Activated T-helper 2 cell treated with anti-CD3 and anti-CD28 coated beads, Interferon-gamma antibody, Interleukin-2, Interleukin-4, amounts not matched to agents 10 μg/mL and 5 μg/mL and 100 μg/mL, durations not matched to agents 14 hours and 24 hours and 36 hours (primary cell): ENCODE measurements at regions not wholly inside any gene's neighbourhood (a gene's known extent, or its start where the extent isn't known, plus 50 kb on each side); places are given as distances from the start of the nearest gene placed in this dataset.

ENCODE experiments used
- DNase-seq: peaks from one replicate; pipeline ENCODE4 v3.0.0; 2021; ENCODE audit warnings: low spot score
- H3K27ac Mint-ChIP-seq: one replicate; pipeline ENCODE4 v1.8.0; 2021; ENCODE audit warnings: mixed read lengths
- H3K27me3 Mint-ChIP-seq: one replicate; pipeline ENCODE4 v1.8.0; 2021; ENCODE audit warnings: low read depth, mixed read lengths
- H3K36me3 Mint-ChIP-seq: one replicate; pipeline ENCODE4 v1.8.0; 2021; ENCODE audit warnings: low read depth, mixed read lengths
- H3K4me1 Mint-ChIP-seq: one replicate; pipeline ENCODE4 v1.8.0; 2021; ENCODE audit warnings: low read depth, mixed read lengths
- H3K4me3 Mint-ChIP-seq: one replicate; pipeline ENCODE4 v1.8.0; 2021; ENCODE audit warnings: low read depth, mild to moderate bottlenecking, moderate library complexity, mixed read lengths
- H3K9me3 Mint-ChIP-seq: one replicate; pipeline ENCODE4 v1.8.0; 2021; ENCODE audit warnings: mixed read lengths
- intact Hi-C: fragments of 100-400 bp; cut with micrococcal nuclease; formaldehyde crosslinking; loops from one replicate; pipeline ENCODE4 v1.15.1; 2023

DNA sequence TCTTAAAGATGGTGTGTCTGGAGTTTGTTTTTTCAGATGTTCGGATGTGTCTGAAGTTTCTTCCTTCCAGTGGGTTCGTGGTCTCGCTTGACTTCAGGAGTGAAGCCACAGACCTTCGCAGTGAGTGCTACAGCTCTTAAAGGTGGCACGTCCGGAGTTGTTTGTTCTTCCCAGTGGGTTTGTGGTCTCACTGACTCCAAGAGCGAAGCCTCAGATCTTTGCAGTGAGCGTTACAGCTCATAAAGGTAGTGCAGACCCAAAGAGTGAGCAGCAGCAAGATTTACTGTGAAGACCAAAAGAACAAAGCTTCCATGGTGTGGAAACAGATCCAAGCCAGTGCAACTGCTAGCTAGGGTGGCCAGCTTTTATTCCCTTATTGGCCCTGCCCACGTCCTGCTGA lies 1430.4 kb upstream of the B3GALT2 start:
- H3K4me1 Mint-ChIP-seq, result no peaks in the 10 kb centered on the region
- no peaks in the 10 kb centered on the region for H3K36me3 Mint-ChIP-seq
- no peak overlapping the region for H3K27ac Mint-ChIP-seq
- no peak overlapping the region for H3K4me3 Mint-ChIP-seq
- intact Hi-C loops, result no loop called here
- no peak for DNase-seq
- H3K27me3 Mint-ChIP-seq, result no peaks in the 10 kb centered on the region
- no peaks in the 10 kb centered on the region for H3K9me3 Mint-ChIP-seq

- Mint-ChIP-seq H3K9me3 (no peaks in the 10 kb centered on the region), H3K4me3 (no peak overlapping the region), H3K36me3 (no peaks in the 10 kb centered on the region), H3K4me1 (no peaks in the 10 kb centered on the region), H3K27ac (no peak overlapping the region), H3K27me3 (no peaks in the 10 kb centered on the region)
- no peak for DNase-seq
- intact Hi-C loops, result no loop called here
These were observed 1415.8 kb upstream of the B3GALT2 start for GRCh38 chr1:194602184-194602583.

DNA sequence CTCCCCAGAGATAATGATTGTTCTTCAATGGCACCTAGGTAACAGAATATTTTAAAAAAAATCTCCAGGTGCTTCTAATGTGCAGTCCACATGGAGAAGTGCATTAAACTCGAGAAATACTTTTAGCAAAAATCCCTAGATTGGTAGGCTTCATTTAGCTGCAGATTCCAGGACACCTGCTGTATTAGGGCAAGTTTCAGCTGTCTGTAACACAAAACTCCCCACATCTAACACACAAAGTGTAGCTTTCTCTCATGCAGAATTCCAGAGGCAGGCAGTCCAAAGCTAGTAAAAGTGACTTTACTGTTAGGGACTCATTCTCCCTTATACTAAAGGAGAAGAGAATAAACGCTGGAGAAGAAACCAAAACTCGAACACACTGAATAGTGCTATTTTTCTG lies 1414.3 kb upstream of the B3GALT2 start:
- no peaks in the 10 kb centered on the region for H3K27me3 Mint-ChIP-seq
- no peak overlapping the region for H3K27ac Mint-ChIP-seq
- H3K4me3 Mint-ChIP-seq, result no peak overlapping the region
- DNase-seq, result no peak
- no peaks in the 10 kb centered on the region for H3K9me3 Mint-ChIP-seq
- no peaks in the 10 kb centered on the region for H3K36me3 Mint-ChIP-seq
- intact Hi-C loops, result no loop called here
- no peaks in the 10 kb centered on the region for H3K4me1 Mint-ChIP-seq

- Mint-ChIP-seq H3K4me3 (no peak overlapping the region), H3K36me3 (no peaks in the 10 kb centered on the region), H3K4me1 (no peaks in the 10 kb centered on the region), H3K27ac (no peak overlapping the region), H3K9me3 (no peaks in the 10 kb centered on the region), H3K27me3 (no peaks in the 10 kb centered on the region)
- DNase-seq, result no peak
- intact Hi-C loops, result no loop called here
These were observed 1411.7 kb upstream of the B3GALT2 start for GRCh38 chr1:194598098-194598497.

- H3K4me3 Mint-ChIP-seq, result no peak overlapping the region
- H3K27me3 Mint-ChIP-seq, result no peaks in the 10 kb centered on the region
- intact Hi-C loops, result no loop called here
- no peak for DNase-seq
- no peak overlapping the region for H3K27ac Mint-ChIP-seq
- H3K4me1 Mint-ChIP-seq, result no peaks in the 10 kb centered on the region
- H3K9me3 Mint-ChIP-seq, result no peaks in the 10 kb centered on the region
- H3K36me3 Mint-ChIP-seq, result no peaks in the 10 kb centered on the region
These were observed 1399.9 kb upstream of the B3GALT2 start for GRCh38 chr1:194586302-194586701.

- Mint-ChIP-seq H3K4me1 (no peaks in the 10 kb centered on the region), H3K4me3 (no peak overlapping the region), H3K36me3 (no peaks in the 10 kb centered on the region), H3K9me3 (no peaks in the 10 kb centered on the region), H3K27ac (no peak overlapping the region), H3K27me3 (no peaks in the 10 kb centered on the region)
- DNase-seq, result no peak
- intact Hi-C loops, result no loop called here
These were observed 1397.6 kb upstream of the B3GALT2 start for GRCh38 chr1:194584052-194584451.

DNA sequence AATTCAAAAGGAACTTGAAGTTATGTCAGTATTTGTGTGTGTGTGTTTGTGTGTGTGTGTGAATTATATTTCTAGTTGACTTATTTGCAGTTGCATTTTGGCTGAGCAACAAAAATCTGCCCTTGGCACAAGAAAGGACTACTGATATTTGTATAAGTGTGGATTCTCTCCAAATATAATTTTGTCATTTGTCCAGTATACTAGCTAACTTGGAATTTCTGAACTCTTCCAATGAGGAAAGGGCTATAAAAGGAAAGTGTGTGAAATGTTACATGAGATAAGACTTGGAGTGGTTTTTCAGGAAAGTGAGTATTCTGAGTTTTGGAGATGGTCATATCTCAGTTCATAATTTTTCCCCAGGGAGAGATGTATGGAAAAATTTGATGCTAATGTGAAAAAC lies 1384.1 kb upstream of the B3GALT2 start:
- no peaks in the 10 kb centered on the region for H3K27me3 Mint-ChIP-seq
- H3K4me3 Mint-ChIP-seq, result no peak overlapping the region
- H3K4me1 Mint-ChIP-seq, result no peaks in the 10 kb centered on the region
- H3K36me3 Mint-ChIP-seq, result no peaks in the 10 kb centered on the region
- H3K9me3 Mint-ChIP-seq, result no peaks in the 10 kb centered on the region
- DNase-seq, result no peak
- H3K27ac Mint-ChIP-seq, result no peak overlapping the region
- intact Hi-C loops, result no loop called here

DNA sequence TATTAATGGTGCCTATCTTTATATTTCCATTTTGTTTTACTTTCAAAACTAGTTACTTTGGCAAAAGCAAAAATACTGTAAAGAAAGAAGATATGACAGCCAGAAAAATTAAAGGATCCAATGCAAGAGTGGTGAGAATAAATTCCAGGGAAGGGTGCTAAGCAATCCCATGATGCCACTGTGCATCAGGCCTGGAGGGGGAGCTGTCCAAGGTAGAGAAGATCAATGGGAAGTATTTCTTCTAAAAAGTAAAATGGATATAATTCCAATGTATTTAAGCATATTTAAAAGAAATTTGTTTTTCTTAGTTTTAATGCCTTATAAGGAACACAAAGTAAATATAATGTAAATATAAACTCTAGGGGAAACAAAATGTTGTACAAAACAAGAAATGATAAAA lies 1382.2 kb upstream of the B3GALT2 start:
- Mint-ChIP-seq H3K9me3 (no peaks in the 10 kb centered on the region), H3K36me3 (no peaks in the 10 kb centered on the region), H3K4me1 (no peaks in the 10 kb centered on the region), H3K27me3 (no peaks in the 10 kb centered on the region), H3K4me3 (no peak overlapping the region), H3K27ac (no peak overlapping the region)
- intact Hi-C loops, result no loop called here
- DNase-seq, result no peak

DNA sequence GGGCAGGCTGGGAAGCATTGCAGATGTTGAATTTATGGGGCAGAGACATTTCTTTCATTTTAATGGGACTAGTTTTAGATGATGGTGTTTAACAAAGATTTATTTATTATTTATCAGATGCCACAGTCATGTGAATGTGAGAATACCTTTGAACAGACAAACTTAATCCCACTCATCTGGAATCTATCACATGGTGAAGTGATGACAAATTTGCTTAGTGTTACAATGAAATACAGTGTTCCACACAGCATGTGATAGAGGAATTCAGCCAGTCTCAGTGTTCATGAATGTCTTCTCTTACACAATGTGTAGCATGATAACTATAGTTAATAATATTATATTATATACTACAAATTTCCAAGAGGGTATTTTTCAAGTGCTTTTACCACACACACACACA lies 1361.7 kb upstream of the B3GALT2 start:
- peaks cover 1% of the 10 kb centered on the region for H3K9me3 Mint-ChIP-seq
- H3K4me3 Mint-ChIP-seq, result no peak overlapping the region
- no peak overlapping the region for H3K27ac Mint-ChIP-seq
- DNase-seq, result no peak
- no peaks in the 10 kb centered on the region for H3K36me3 Mint-ChIP-seq
- H3K4me1 Mint-ChIP-seq, result no peaks in the 10 kb centered on the region
- intact Hi-C loops, result no loop called here
- no peaks in the 10 kb centered on the region for H3K27me3 Mint-ChIP-seq

DNA sequence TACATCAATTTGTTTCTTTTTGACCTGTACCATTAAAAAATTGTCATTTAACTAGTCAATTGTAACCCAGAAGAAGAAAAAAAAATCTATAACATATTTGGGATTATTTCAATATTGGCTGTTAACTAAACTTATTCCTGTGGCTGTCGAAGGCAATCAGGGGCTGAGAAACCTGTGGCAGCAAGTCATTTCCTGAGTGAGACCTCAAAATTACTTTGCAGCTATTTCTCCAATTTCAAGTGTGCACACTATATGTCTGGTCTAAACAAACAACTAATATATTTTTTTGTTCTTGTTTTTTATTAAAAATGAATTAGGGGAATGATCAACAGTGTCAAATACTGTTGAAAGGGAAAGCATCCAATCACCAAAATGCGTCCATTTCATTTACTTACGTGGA lies 1357.6 kb upstream of the B3GALT2 start:
- no peaks in the 10 kb centered on the region for H3K4me1 Mint-ChIP-seq
- no peak overlapping the region for H3K27ac Mint-ChIP-seq
- no peaks in the 10 kb centered on the region for H3K27me3 Mint-ChIP-seq
- H3K36me3 Mint-ChIP-seq, result no peaks in the 10 kb centered on the region
- no peaks in the 10 kb centered on the region for H3K9me3 Mint-ChIP-seq
- intact Hi-C loops, result no loop called here
- no peak for DNase-seq
- H3K4me3 Mint-ChIP-seq, result no peak overlapping the region

GRCh38 chr1:194538453-194538852 lies 1352.0 kb upstream of the B3GALT2 start:
- DNase-seq, result no peak
- Mint-ChIP-seq H3K27me3 (no peaks in the 10 kb centered on the region), H3K36me3 (no peaks in the 10 kb centered on the region), H3K9me3 (no peaks in the 10 kb centered on the region), H3K27ac (no peak overlapping the region), H3K4me3 (no peak overlapping the region), H3K4me1 (no peaks in the 10 kb centered on the region)
- intact Hi-C loops, result no loop called here

GRCh38 chr1:194537521-194537920 lies 1351.1 kb upstream of the B3GALT2 start:
- H3K9me3 Mint-ChIP-seq, result no peaks in the 10 kb centered on the region
- no peak overlapping the region for H3K27ac Mint-ChIP-seq
- H3K27me3 Mint-ChIP-seq, result no peaks in the 10 kb centered on the region
- no peaks in the 10 kb centered on the region for H3K4me1 Mint-ChIP-seq
- DNase-seq, result no peak
- H3K4me3 Mint-ChIP-seq, result no peak overlapping the region
- no peaks in the 10 kb centered on the region for H3K36me3 Mint-ChIP-seq
- intact Hi-C loops, result no loop called here

DNA sequence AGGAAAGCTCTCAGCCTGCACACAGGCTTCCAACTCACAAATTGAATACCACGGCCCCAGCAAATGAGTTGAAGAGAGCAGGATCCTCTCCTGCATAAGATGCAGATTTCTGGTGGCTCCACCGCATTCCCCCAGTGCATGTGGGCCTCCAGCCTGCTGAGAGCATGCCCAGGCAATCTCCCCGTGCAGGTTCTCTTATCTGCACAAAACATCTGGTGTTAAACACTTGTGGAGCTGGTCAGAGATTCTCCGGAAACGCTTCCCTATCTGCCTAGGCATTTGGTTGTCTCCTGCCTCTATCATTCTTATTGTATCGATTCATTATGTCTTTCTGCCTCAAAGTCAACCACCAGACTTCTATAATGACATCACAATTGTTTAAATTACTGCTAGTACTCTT lies 1349.0 kb upstream of the B3GALT2 start:
- no peaks in the 10 kb centered on the region for H3K9me3 Mint-ChIP-seq
- no peaks in the 10 kb centered on the region for H3K4me1 Mint-ChIP-seq
- DNase-seq, result no peak
- H3K4me3 Mint-ChIP-seq, result no peak overlapping the region
- no peaks in the 10 kb centered on the region for H3K27me3 Mint-ChIP-seq
- no peaks in the 10 kb centered on the region for H3K36me3 Mint-ChIP-seq
- H3K27ac Mint-ChIP-seq, result no peak overlapping the region
- intact Hi-C loops, result no loop called here

GRCh38 chr1:194534784-194535183 lies 1348.4 kb upstream of the B3GALT2 start:
- Mint-ChIP-seq H3K4me1 (no peaks in the 10 kb centered on the region), H3K9me3 (no peaks in the 10 kb centered on the region), H3K36me3 (no peaks in the 10 kb centered on the region), H3K27ac (no peak overlapping the region), H3K4me3 (no peak overlapping the region), H3K27me3 (no peaks in the 10 kb centered on the region)
- no peak for DNase-seq
- intact Hi-C loops, result no loop called here
